ENCODE measurements at regions not wholly inside any gene's neighbourhood (a gene's known extent, or its start where the extent isn't known, plus 50 kb on each side); places are given as distances from the start of the nearest gene placed in this dataset.

DNA sequence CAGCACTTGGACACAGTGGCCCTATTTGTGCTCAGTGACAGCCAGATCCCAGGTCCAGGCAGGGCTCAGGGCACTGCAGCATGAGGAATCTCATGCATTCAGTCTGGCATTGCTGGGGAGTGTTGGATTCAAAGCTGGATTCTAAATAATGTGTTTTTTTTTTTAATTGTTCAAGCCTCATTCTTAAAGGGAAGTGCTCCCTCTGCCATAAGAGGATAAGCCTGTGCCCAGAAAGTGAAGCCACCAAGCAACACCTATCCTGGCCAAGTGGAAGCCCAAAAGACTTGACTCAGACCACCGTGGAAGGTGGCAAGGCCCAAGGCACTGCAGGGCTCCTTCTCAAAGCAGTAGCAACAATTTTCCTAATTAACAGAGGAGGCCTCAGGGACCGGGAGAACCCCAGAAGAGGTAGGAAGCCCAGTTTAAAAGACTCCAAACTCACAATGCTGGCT is 135.6 kb downstream of the ACTL7B start:
- no peak for DNase-seq (ENCODE audit: low read depth)

DNA sequence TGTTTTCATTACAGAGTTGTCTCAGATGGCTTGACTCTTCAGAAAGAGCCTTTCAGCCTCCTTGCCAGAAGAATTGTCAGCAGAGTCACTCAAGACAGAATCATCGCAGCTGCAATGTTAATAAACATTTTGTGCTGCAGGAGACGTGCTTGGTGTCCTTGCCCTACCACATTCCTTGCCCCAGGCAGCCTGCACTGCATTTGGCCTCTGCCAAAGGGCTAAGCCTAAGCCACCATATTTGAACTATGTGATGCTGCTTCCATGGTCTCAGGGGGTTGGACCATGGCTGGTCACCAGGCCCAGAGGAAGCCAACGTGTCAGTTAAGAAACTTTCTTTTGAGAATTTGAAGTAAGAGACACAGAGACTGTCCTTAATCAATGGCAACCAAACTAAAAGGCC is 145.4 kb downstream of the ACTL7B start:
- peak; percentile 6 for DNase-seq (ENCODE audit: low read depth)

DNA sequence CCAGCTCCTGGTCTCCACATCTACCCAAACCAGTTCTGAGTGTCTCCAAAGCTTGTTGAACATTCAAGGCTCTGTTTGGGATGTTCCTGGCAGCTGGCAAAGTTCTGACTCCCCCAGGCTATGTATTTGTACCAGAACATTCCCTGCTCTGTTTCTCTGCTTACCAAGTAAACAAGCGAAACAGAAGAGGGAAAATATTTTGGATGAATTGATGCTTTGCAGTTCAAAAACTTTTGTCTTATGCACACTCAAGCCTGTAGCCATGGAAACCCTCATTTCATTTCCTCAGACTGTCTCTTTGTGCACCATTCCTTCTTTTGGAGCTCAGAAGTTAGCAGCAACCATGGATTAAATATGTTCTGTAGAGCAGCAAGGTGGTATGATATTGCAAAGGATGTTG is 145.8 kb downstream of the ACTL7B start:
- no peak for DNase-seq (ENCODE audit: low read depth)

DNA sequence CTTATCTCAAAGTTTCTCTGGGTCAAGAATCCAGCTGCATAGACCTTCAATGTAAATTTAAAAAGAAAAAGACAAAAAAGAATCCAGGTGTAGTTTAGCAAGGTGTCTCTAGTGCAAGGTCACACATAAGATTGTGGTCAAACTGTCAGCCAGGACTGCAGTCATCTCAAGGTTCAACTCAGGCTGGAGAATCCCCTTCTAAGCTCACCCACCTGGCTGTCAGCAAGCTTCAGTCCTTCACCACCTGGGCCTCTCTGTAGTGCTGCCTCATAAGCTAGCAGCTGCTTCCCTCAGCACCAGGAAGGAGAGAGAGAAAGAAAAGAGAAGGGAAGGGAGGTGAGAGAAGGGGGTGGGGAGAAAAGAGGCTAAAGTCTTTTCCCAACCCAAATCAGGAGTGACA is 146.7 kb downstream of the ACTL7B start:
- no peak for DNase-seq (ENCODE audit: low read depth)

DNA sequence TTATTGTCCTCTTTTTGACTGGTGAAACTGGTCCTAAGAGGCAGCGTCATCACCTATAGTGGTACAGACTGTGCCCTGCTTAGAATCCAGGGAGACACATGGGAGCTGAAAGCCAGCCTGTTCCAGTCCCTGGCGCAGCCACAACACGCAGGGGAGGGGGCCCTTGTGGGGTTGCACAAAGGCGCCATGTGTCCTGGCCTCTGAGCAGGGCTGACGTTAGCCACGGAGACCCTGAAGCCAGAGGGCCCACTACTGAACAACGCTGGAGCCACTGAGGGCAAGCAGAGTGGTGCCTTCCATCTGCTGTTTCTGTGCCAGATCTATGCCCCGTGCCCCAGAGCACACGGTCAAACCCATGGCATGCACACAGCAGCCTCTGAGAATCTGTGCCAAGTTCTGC is 147.3 kb downstream of the ACTL7B start:
- DNase-seq (ENCODE audit: low read depth) = no peak

DNA sequence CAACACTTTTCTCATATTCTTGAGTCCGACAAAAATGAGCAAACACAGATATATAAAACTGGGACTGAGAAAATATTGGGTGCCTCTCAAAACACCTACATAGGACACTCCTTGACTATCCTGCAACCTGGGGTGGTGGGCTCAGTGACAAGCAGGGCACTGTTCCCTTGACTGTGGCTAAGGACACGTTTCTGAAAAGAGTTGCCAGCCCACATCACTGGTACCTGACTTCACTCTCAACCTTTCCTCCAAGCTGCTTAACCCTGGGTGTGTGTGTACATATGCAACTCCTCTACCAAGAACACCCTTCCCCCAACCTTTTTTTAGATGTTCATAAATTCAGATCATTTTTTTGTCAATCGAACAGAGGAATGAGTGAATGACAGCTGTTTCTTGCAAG is 148.7 kb downstream of the ACTL7B start:
- DNase-seq (ENCODE audit: low read depth) = no peak

DNA sequence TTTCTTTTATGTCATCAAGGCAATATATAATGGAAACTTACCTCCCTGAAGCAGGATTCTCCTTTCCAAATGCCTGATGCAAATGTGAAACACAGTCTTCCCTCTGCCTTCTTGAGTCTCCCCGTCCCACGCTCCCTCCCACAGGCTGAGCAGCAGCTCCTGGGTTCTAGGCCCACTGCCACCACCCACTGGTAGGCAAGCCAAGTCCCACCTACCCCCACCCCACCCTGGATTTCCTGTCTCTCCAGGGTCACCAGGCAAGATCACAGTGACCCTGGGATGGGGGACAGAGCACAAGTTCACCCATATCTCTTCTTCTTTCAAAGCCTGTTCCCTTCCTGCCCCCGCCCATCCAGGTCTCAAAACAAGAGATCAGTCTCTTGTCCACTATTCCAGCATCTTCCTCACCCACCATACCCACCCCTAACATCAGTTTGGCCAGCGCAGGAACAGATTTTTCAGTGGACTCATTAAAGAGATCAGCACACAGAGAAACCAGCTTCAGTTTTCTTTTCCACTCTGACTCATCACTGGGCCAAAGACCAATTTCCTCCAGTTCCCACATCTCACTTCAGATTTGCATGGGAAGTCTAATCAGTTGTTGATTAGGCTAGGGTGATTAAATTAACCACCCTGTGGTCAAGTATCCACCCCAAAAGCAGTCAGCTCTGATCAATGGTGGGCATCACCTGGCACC is 151.5 kb downstream of the ACTL7B start:
- DNase-seq (ENCODE audit: low read depth) = peak; percentile 59

DNA sequence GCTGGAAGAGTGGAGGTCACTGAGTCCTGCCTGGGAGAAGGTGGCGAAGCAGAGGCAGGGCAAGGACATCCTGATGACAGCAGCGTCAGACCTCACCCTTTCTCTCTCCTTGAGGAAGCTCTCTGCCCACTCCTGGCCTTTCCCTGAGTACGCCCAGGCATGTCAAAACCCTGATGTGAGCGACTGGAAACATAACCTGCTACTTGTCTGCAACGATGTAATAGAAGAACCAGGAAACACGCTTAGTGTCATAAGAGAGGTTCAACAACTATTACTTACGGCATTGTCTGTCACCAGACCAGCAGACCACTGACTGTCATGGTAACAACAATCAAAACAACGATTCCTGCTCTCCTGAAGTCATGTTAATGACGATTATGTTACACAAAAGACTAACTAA is 152.4 kb downstream of the ACTL7B start:
- DNase-seq (ENCODE audit: low read depth) = peak; percentile 4

DNA sequence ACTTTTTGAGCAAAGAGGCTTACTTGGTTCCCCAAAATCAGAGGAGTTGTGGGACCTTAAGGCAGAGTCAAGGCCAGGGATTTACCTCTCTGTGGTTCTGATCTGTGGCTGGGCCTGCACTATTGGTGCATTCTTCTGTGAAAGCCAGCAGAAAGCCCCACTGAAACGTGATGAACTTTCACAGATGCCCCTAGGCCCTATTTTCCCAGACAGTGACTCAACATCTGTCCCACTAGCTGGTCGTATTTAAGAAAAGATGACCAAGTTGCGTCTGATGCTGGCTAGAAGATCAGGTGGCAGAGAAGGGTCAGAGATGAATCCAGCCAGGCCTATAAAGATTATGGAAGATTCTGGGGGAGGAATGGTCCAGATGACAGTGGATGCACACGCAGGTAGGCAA is 153.1 kb downstream of the ACTL7B start:
- DNase-seq (ENCODE audit: low read depth) = peak; percentile 21

DNA sequence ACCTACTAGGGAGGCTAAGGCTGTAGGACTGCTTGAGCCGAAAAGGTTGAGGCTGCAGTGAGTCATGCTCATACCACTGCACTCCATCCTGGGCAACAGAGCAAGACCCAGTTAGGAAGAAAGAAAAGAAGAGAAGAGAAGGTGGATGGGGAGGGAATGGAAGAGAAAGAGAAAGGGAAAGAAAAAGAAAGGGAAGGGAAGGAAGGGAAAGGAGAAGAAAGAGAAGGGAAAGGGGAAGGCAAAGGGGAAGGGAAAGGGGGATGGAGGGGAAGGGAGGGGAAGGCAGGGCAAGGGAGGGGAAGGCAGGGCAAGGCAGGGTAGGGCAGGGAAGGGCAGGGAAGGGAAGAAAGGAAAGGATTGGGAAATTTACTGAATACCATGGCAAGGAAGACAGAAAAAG is 157.0 kb downstream of the ACTL7B start:
- DNase-seq (ENCODE audit: low read depth) = no peak

DNA sequence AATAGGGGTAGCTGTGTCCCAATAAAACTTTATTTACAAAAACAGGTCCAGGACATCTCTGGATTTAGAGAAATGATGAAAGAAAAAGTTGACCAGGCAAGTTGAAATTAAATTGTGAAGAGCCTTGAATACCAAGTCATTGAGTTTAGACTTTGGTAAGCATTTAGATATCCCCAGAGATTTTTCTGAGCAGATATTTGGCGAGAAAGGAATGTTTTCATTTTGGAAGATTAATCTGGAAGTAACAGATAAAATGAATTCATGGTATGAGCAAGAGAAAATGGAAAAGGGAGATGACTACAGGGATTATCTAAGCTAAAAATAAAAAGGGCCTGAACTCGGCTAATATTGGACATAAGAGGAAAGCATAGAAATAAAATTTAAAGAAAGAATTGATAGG is 157.6 kb downstream of the ACTL7B start:
- DNase-seq (ENCODE audit: low read depth) = no peak

DNA sequence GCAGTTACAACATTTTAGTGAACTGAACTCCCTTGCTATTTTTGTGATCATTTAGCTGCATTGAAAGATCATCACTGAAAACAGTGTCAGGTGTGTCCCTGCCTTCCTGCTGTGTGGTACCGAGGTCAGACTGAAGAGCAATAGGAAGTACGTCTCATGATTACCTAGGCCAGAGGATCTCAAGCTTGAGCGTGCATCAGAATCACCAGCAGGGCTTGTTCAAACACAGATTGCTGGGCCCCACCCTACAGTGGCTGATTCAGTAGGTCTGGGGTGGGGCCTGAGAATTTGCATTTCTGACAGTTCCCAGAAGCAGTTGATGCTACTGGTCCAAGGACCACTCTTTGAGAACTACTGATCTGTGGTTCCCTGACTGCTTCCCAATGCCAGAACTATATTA is 159.6 kb downstream of the ACTL7B start:
- no peak for DNase-seq (ENCODE audit: low read depth)

DNA sequence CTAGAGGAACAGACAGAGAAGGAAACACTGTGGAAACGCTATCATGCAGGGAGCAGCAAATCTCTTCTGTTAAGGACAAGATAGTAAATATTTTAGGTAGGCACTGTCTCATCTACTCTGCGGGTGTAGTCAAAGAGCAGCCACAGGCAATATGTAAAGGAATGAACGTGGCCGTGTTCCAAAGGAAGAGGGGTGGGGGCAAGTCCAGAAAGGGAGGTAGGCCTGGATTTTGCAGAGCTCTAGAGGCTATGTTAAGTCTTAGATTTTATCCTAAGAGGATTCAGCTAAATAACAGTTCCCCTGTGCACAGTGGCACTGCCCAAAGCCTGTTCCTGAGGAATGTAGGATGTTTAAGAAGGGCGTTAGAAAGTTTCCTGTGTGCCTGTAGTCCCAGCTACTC is 161.6 kb downstream of the ACTL7B start:
- DNase-seq (ENCODE audit: low read depth) = no peak

DNA sequence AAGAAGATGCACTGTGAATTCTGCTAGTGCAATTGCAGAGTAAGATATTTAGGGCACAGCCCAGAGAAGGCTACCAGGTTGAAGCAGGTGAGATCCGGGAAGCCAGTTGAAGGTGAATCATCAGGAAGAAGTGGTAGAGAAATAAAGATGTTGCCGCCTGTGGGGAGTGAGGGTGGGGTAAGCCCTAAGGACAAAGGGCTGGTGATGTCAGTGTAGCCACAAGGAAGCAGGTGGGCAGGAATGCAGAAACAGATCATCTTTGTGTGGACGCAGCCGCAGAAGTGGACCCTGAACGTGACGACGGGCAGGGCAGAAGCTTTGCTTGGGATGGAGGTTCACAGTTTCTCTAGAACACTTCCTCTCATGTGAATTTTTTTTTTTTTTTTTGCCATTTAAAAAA is 164.2 kb downstream of the ACTL7B start:
- DNase-seq (ENCODE audit: low read depth) = no peak

DNA sequence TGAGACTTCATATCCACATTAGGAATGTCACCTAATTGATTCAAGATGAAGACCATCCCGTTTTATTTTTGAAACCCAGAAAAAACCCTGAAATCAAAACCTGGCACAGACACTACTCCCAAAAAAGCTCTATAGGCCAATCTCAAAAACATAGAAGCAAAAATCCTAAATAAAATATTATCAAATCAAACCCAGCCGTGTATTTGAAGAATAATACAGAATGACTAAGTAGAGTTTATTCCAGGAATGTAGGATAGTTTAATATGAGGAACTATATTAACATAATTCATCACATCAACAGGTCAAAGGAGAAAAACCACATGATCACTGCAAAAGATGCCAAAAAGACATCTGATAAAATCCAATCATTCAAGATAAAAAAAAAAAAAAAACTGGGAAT is 167.1 kb downstream of the ACTL7B start:
- no peak for DNase-seq (ENCODE audit: low read depth)

DNA sequence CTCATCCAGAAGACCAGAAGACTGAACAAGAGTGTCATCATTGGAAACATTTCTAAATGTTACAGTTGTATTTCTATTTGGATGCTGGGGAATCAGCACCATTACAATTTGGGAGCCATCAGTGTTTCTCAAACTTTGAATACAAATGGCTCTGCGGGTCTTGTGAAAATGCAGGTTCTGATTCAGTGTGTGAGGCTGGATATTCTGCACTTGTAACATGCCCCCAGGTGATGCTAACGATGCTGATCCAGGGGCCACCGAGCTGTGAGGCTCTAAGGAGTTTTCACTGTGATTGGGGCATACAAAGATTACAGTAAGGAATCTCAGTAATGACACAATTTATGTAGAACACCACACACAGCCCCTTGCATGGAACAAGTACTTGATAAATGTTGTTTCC is 167.7 kb downstream of the ACTL7B start:
- no peak for DNase-seq (ENCODE audit: low read depth)

DNA sequence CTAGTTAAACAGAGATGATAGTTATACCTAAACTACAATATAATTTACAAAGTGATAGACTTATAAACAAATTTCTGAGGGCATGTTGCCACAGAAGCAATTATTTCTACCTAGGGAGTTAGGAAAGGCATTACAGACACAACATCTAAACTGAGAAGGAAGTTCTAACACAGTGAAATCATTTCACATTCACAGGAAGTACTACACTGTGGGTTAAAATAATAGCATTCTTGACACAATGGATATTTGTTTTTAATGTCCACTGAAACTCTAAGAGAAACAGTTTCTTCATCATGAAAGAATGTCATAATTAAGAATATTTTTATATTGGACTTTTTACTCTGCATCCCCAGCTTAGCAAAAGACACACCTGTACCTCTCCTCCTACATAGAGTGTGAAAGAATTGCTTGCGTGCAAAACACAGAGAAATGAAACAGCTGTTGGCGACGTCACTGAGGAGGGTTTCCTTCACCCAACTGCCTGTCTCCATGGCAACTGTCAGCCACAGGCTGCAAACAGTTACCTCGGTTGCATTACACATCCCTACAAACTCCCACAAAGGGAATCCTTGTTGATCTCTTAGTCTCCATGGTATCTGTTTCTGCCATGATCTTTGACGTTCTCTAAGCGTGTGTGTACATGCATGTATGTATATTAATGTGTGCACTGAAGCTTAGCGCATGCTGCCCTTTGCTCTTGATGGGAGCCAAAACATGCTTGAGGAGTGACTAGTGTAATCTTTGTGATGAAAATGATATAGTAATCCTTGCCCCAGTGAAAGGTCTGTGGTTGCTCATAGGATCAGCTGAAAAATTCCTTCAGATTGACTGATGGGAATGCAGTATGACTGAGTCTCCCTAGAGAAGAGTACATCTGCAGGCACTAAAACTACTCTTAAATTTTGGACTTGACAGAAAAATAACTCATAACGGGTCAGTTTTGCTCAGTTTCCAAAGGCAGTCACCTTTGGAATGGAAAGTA is 168.5 kb downstream of the ACTL7B start:
- peak; percentile 51 for DNase-seq (ENCODE audit: low read depth)

DNA sequence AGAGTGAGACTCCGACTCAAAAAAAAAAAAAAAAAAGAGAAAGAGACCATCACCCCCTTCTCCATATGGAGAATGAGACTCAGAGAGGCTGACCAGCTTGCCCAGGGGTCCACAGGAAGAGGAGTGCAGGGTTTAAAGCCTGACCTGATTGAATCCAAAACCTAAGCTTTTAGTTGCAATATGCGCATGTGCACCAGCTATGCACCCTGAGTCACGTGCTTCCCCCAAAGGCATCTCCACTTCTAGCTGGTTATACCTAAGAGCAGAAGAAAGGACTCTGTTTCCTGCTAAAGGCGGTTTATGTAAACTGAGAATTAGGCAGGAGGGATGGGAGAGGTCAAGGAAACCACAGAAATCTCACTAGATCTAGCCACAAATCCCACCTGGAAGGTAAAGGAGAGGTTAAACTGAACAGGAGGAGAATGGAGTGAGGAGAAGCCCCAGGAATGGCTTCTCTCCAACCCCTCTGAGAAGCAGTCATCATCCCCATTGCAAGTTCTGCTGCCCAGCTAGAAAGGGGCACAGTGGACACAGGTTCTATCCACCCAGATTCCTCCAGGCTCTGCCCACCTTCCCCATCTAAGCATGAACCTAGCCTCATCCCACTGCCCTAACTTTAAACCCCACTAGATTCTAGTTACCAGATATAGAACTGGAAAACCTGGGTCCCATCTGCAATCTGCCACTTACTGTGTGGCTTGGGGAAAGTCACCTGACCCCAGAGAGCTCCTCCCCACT is 171.3 kb downstream of the ACTL7B start:
- no peak for DNase-seq (ENCODE audit: low read depth)

DNA sequence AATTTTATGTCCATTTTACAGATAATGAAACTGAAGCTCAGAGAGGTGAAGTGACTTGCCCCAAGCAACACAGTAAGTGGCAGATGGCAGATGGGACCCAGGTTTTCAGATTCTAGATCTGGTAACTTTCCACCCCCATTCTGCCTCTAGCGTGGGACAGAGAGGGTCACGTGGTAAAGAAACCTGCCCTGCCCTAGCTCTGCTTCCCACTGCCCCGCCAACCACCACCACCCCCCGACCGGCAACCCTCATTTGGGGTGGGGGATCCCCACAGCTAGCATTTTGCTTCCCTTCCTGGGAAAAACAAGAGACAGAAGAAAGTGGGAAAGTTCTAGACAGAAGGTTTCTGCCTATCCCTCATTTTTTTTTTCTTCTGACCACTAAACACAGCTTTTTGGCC is 172.5 kb downstream of the ACTL7B start:
- DNase-seq (ENCODE audit: low read depth) = no peak

DNA sequence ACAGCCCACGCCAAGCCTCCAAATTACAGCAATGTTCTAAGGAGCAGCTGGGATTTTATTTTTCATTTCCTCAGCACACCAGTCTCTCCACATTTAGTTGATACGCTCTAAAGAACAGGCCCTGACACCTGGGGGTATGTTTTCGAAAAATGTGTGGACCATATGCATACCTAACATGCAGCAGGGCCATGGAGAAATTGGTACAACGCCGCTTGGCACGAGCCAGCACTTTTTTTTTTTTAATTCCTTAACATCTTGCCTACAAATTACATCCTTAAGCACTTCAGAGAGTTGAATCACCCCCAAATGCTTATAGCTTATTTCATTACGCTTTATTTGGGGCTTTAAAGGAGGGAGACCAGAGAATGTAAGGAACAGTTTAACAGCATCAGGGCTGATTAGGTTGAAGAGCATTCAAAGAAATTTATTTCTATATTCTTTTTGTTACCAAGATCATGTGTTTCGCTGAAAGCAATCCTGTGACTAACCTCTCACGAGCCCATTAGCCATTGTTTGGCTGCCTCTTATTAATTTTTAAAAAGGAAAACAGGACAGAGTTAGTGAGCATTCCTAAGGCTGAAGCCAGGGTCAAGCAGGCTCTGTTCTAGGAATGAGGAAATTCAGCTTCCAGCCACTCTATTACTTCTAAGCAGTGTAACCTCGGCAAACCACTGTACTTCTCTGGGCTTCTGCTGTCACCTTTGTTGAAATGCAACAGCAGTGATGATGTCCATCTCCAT is 173.8 kb downstream of the ACTL7B start:
- DNase-seq (ENCODE audit: low read depth) = no peak

DNA sequence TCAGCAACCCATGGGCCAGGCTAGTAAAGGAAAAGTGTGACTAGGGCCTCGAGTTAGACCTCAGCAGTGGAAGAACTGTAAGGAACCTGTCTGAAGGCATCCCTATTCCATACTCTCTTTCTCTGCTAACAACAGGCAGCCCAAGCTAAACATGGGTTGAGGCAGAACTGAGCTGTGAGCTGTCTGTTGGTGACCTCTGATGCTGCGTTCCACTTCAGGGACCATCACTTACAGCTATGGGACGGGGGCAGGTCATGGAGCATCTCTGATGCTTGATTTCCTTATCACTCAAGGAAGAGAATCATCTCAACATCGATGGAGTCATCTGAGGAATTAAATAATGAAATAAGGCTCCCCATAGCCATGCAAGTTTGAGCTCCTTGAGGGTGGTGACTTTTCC is 174.8 kb downstream of the ACTL7B start:
- DNase-seq (ENCODE audit: low read depth) = no peak

DNA sequence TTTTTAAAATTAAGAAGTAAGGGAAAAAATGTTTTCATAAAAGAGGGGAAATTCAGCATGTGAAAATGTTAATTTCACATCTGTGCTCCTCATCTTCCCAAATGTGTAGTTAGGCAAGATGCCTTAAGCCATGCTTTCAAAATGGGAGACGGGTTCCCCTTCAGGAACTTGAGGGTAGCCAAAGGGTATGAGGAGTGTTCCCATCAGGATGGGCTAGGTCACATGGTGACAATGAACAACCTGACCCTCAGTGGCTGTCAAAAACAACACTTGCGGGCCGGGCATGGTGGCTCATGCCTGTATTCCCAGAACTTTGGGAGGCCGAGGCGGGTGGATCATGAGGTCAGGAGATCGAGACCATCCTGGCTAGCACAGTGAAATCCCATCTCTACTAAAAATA is 178.0 kb downstream of the ACTL7B start:
- no peak for DNase-seq (ENCODE audit: low read depth)
